SU-DHL-6 (cell line): ENCODE measurements at regions not wholly inside any gene's neighbourhood (a gene's known extent, or its start where the extent isn't known, plus 50 kb on each side); places are given as distances from the start of the nearest gene placed in this dataset.

Experiments
- H2AFZ ChIP-seq: fragments of 200-600 bp; sonication (generic); 2 replicates; pipeline ENCODE4 v1.6.1; 2014; ENCODE audit warnings: low read depth, mild to moderate bottlenecking, moderate library complexity, mixed read lengths, antibody characterized with exemption, low read length; ENCODE audit not compliant: severe bottlenecking
- H3F3A ChIP-seq: fragments of 200-600 bp; shearing (Covaris generic); 2 replicates; pipeline ENCODE4 v1.6.0; 2016; ENCODE audit warnings: antibody characterized with exemption, mild to moderate bottlenecking; ENCODE audit not compliant: insufficient read depth
- H3K27ac ChIP-seq: fragments of 200-600 bp; sonication (generic); 2 replicates; pipeline ENCODE4 v1.5.1; 2016; ENCODE audit warnings: low read depth, mild to moderate bottlenecking, low read length, moderate library complexity, mixed read lengths
- H3K27me3 ChIP-seq: fragments of 200-600 bp; sonication (generic), shearing (Covaris generic); 2 replicates; pipeline ENCODE4 v1.6.0; 2014; ENCODE audit warnings: mild to moderate bottlenecking, low read length
- H3K36me3 ChIP-seq: fragments of 200-600 bp; sonication (generic); 2 replicates; pipeline ENCODE4 v1.6.1; 2014; ENCODE audit warnings: mild to moderate bottlenecking, low read length, mixed read lengths
- H3K4me2 ChIP-seq: fragments of 300-600, 200-600 bp; shearing (Covaris generic), sonication (generic); 2 replicates; pipeline ENCODE4 v1.6.0; 2014; ENCODE audit warnings: low read length, low read depth, mild to moderate bottlenecking; ENCODE audit not compliant: poor library complexity, severe bottlenecking
- H3K4me3 ChIP-seq: fragments of 200-600 bp; sonication (generic); 2 replicates; pipeline ENCODE4 v1.5.1; 2014; ENCODE audit warnings: antibody characterized with exemption, low read length, mild to moderate bottlenecking, mixed read lengths; ENCODE audit not compliant: insufficient read depth, poor library complexity, severe bottlenecking
- H3K79me2 ChIP-seq: fragments of 200-600 bp; sonication (generic); 2 replicates; pipeline ENCODE4 v1.6.1; 2014; ENCODE audit warnings: mild to moderate bottlenecking, low read length, moderate library complexity; ENCODE audit not compliant: insufficient read depth
- H3K9ac ChIP-seq: fragments of 200-600 bp; sonication (generic); 2 replicates; pipeline ENCODE4 v1.7.0; 2014; ENCODE audit warnings: mild to moderate bottlenecking, low read length
- H3K9me2 ChIP-seq: fragments of 200-600 bp; sonication (generic); replicated peaks from 2 replicates; pipeline ENCODE4 v1.6.1; 2014; ENCODE audit warnings: low read length; ENCODE audit not compliant: insufficient read depth
- H3K9me3 ChIP-seq: fragments of 200-600 bp; sonication (generic); 2 replicates; pipeline ENCODE4 v1.6.1; 2014; ENCODE audit warnings: low read length, mixed read lengths; ENCODE audit not compliant: insufficient read depth
- H4K20me1 ChIP-seq: fragments of 200-600 bp; sonication (generic); 2 replicates; pipeline ENCODE4 v1.6.1; 2014; ENCODE audit warnings: low read depth, mild to moderate bottlenecking, antibody characterized with exemption, low read length, moderate library complexity, mixed read lengths
- EZH2phosphoT487 ChIP-seq: fragments of 200-600 bp; sonication (generic), shearing (Covaris generic); conservative IDR thresholded peaks from 2 replicates; pipeline ENCODE4 v1.6.1; 2018; ENCODE audit warnings: mild to moderate bottlenecking, antibody characterized with exemption, low read length, moderate library complexity, mixed read lengths
- TF ChIP-seq, protein P1 (sequence below): fragments of 200-600 bp; sonication (generic); IDR thresholded peaks from one replicate; pipeline ENCODE4 v1.5.1; 2017; ENCODE audit warnings: antibody characterized with exemption, mild to moderate bottlenecking, low read length, moderate library complexity; ENCODE audit not compliant: insufficient read depth, poor library complexity, severe bottlenecking

DNA sequence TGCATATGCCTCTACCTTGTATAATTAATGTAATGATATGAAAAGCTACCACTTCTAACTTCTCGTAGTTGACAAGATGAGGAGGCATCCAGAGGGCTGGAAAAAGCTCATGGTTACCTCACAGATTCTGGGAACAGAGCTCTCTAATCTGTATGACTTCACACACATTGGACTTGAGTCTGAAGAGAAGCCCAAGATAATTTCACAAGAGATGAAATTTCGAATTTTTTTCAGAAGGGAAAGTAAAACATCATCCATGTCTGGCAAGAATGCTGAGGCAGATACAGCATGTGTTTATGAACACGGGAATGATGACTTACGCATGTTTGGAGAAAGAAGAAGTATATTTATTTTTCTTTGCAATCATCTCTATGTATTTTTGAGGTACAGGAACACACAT is 141.8 kb upstream of the TENT5A start:
- no peaks in the 10 kb centered on the region for H3K9me2 ChIP-seq
- no peaks in the 10 kb centered on the region for H4K20me1 ChIP-seq
- no peak overlapping the region for H2AFZ ChIP-seq
- H3F3A ChIP-seq, result no peaks in the 10 kb centered on the region
- no peak overlapping the region for H3K4me3 ChIP-seq
- no peaks in the 10 kb centered on the region for H3K9me3 ChIP-seq
- H3K9ac ChIP-seq, result no peak overlapping the region
- no peaks in the 10 kb centered on the region for H3K27me3 ChIP-seq
- TF ChIP-seq, protein P1, sequence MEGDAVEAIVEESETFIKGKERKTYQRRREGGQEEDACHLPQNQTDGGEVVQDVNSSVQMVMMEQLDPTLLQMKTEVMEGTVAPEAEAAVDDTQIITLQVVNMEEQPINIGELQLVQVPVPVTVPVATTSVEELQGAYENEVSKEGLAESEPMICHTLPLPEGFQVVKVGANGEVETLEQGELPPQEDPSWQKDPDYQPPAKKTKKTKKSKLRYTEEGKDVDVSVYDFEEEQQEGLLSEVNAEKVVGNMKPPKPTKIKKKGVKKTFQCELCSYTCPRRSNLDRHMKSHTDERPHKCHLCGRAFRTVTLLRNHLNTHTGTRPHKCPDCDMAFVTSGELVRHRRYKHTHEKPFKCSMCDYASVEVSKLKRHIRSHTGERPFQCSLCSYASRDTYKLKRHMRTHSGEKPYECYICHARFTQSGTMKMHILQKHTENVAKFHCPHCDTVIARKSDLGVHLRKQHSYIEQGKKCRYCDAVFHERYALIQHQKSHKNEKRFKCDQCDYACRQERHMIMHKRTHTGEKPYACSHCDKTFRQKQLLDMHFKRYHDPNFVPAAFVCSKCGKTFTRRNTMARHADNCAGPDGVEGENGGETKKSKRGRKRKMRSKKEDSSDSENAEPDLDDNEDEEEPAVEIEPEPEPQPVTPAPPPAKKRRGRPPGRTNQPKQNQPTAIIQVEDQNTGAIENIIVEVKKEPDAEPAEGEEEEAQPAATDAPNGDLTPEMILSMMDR, result no peak
- no peak for TF ChIP-seq EZH2phosphoT487
- no peaks in the 10 kb centered on the region for H3K36me3 ChIP-seq
- H3K27ac ChIP-seq, result no peak overlapping the region
- H3K4me2 ChIP-seq, result no peak overlapping the region
- no peaks in the 10 kb centered on the region for H3K79me2 ChIP-seq

DNA sequence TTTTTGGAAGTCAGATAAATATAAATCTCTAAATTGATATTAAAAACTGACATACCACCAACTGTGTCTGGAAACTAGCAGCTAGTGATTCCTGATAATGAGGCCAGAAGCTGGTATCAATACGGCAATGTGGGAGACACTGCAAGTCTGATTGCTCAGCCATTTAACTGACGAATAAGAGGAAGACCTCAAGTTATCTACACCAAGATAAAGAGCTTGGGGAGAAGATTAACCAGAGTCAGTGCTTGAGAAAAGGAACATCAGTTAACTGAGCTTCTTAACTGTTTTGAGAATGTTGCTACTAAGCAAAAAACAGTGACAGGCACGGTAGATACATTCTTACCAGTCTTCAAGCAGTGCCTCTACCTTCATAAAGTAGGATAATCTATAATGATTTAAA is 140.4 kb upstream of the TENT5A start:
- no peaks in the 10 kb centered on the region for H3K27me3 ChIP-seq
- no peak overlapping the region for H2AFZ ChIP-seq
- H3K4me2 ChIP-seq, result no peak overlapping the region
- no peak overlapping the region for H3K27ac ChIP-seq
- no peak overlapping the region for H3K9ac ChIP-seq
- TF ChIP-seq EZH2phosphoT487, result no peak
- TF ChIP-seq, protein P1, result no peak
- H3K36me3 ChIP-seq, result no peaks in the 10 kb centered on the region
- no peaks in the 10 kb centered on the region for H3K79me2 ChIP-seq
- no peaks in the 10 kb centered on the region for H3K9me2 ChIP-seq
- H3K4me3 ChIP-seq, result no peak overlapping the region
- H3K9me3 ChIP-seq, result no peaks in the 10 kb centered on the region
- no peaks in the 10 kb centered on the region for H4K20me1 ChIP-seq
- no peaks in the 10 kb centered on the region for H3F3A ChIP-seq

DNA sequence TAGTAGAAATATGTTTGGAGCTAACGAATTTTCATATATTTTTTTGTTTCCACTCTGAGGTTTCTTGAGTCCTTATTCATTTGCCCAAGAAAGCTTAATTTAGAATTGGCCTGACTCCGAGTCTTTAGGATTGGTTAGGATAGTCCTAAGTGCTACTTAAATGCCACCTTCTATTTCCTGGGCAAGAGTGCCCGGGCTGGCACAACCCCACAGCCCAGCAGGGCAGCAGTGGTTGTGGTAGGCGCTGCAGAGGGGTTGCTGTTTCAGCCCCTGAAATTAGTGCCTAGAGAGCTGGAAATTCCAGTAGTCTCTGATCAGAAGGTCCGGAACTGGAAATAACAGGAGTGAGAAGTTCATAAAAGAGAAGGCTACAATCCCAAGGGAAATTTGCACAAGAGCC is 139.4 kb upstream of the TENT5A start:
- Histone ChIP-seq H3K9me2 (no peaks in the 10 kb centered on the region), H2AFZ (no peak overlapping the region), H3K9me3 (no peaks in the 10 kb centered on the region), H3K27me3 (no peaks in the 10 kb centered on the region), H3K9ac (no peak overlapping the region), H3K79me2 (no peaks in the 10 kb centered on the region), H3K27ac (no peak overlapping the region), H3K4me2 (no peak overlapping the region), H3K36me3 (no peaks in the 10 kb centered on the region), H3F3A (no peaks in the 10 kb centered on the region), H4K20me1 (no peaks in the 10 kb centered on the region), H3K4me3 (no peak overlapping the region)
- TF ChIP-seq EZH2phosphoT487, result no peak
- TF ChIP-seq, protein P1, result no peak
